Thoracic aorta (tissue), 2 donors: ENCODE measurements at regions not wholly inside any gene's neighbourhood (a gene's known extent, or its start where the extent isn't known, plus 50 kb on each side); places are given as distances from the start of the nearest gene placed in this dataset.

Source experiments
- ATAC-seq: fragments of 150-250 bp; one replicate; pipeline ENCODE4 v1.8.0; 2017; ENCODE audit warnings: low read depth; ENCODE audit not compliant: insufficient number of reproducible peaks, low FRiP score
- DNase-seq: peaks from one replicate; pipeline ENCODE4 v3.0.0-alpha.2; 2020; ENCODE audit warnings: low spot score
- H3K27ac ChIP-seq, 2 donors: fragments of 200-600 bp; sonication (generic); 1 replicate in 1 of 2; 2 replicates in 1 of 2; pipeline ENCODE4 v1.5.1; 2016; ENCODE audit warnings: mild to moderate bottlenecking in 2 of 2, moderate library complexity in 2 of 2
- H3K27me3 ChIP-seq: fragments of 200-600 bp; sonication (generic); replicated peaks from 2 replicates; pipeline ENCODE4 v1.6.0; 2016; ENCODE audit warnings: mild to moderate bottlenecking; ENCODE audit not compliant: insufficient read depth
- H3K36me3 ChIP-seq: fragments of 200-600 bp; sonication (generic); one replicate; pipeline ENCODE4 v1.5.1; 2016
- H3K4me1 ChIP-seq, 2 donors: fragments of 200-600 bp; sonication (generic); 1 replicate in 1 of 2; 2 replicates in 1 of 2; pipeline versions ENCODE4 v1.5.1 to v1.6.0; 2016; ENCODE audit warnings: low read depth in 2 of 2, mild to moderate bottlenecking in 1 of 2; ENCODE audit not compliant: control insufficient read depth in 1 of 2
- H3K4me3 ChIP-seq: fragments of 200-600 bp; sonication (generic); 2 replicates; pipeline ENCODE4 v1.5.1; 2016; ENCODE audit warnings: mild to moderate bottlenecking
- H3K9me3 ChIP-seq: fragments of 200-600 bp; sonication (generic); 2 replicates; pipeline ENCODE4 v1.5.1; 2016
- CTCF ChIP-seq: fragments of 200-600 bp; sonication (generic); IDR thresholded peaks from one replicate; pipeline ENCODE4 v1.5.1; 2019; ENCODE audit warnings: antibody characterized with exemption

GRCh38 chr4:147343692-147344091 is 137.2 kb upstream of the EDNRA start:
- Histone ChIP-seq H3K4me3 (no peak overlapping the region), H3K27ac (no peak overlapping the region), H3K9me3 (no peaks in the 10 kb centered on the region), H3K4me1 (no peaks in the 10 kb centered on the region), H3K36me3 (no peaks in the 10 kb centered on the region), H3K27me3 (no peaks in the 10 kb centered on the region)
- ATAC-seq (no peak), DNase-seq (no peak)
- TF ChIP-seq CTCF: no peak

- TF ChIP-seq CTCF: no peak
- Histone ChIP-seq H3K36me3 (no peaks in the 10 kb centered on the region), H3K27me3 (no peaks in the 10 kb centered on the region), H3K9me3 (no peaks in the 10 kb centered on the region), H3K27ac (no peak overlapping the region), H3K4me1 (no peaks in the 10 kb centered on the region), H3K4me3 (no peak overlapping the region)
- no peak for DNase-seq
- ATAC-seq: no peak
Observed at GRCh38 chr4:147345662-147346061, 135.2 kb upstream of the EDNRA start.

GRCh38 chr4:147347217-147347616 is 133.7 kb upstream of the EDNRA start:
- DNase-seq (no peak), ATAC-seq (no peak)
- Histone ChIP-seq H3K4me3 (no peak overlapping the region), H3K36me3 (no peaks in the 10 kb centered on the region), H3K27me3 (no peaks in the 10 kb centered on the region), H3K9me3 (no peaks in the 10 kb centered on the region), H3K4me1 (no peaks in the 10 kb centered on the region), H3K27ac (no peak overlapping the region)
- TF ChIP-seq CTCF: no peak

- no peak for ATAC-seq
- H3K27me3 ChIP-seq: no peaks in the 10 kb centered on the region
- no peak overlapping the region for H3K27ac ChIP-seq
- no peak for DNase-seq
- H3K4me3 ChIP-seq: no peak overlapping the region
- H3K9me3 ChIP-seq: no peaks in the 10 kb centered on the region
- H3K36me3 ChIP-seq: no peaks in the 10 kb centered on the region
- no peak for TF ChIP-seq CTCF
- H3K4me1 ChIP-seq: peaks cover 3 to 7% of the 10 kb centered on the region in 2 donors
Observed at GRCh38 chr4:147349193-147349592, 131.7 kb upstream of the EDNRA start.

GRCh38 chr4:147351083-147351787 is 129.7 kb upstream of the EDNRA start:
- peaks cover 3 to 13% of the 10 kb centered on the region in 2 donors for H3K4me1 ChIP-seq
- H3K27ac ChIP-seq: no peak overlapping the region
- no peaks in the 10 kb centered on the region for H3K9me3 ChIP-seq
- H3K36me3 ChIP-seq: no peaks in the 10 kb centered on the region
- H3K27me3 ChIP-seq: no peaks in the 10 kb centered on the region
- TF ChIP-seq CTCF: no peak
- no peak overlapping the region for H3K4me3 ChIP-seq
- DNase-seq (no peak), ATAC-seq (no peak)
